Left ventricle myocardium superior (tissue), 1 donor: ENCODE measurements at regions not wholly inside any gene's neighbourhood (a gene's known extent, or its start where the extent isn't known, plus 50 kb on each side); places are given as distances from the start of the nearest gene placed in this dataset.
"Not testable (repeated sequence)": the region's sequence is repeated elsewhere in the genome, so short reads cannot be mapped to it uniquely, and the experiment has no call there.

Source experiments
- ATAC-seq: fragments of 200-7000 bp; cut with Tn5 transposase; one replicate; pipeline ENCODE4 v1.9.1; 2020; ENCODE audit warnings: mild to moderate bottlenecking, moderate library complexity
- DNase-seq: peaks from one replicate; pipeline ENCODE4 v3.0.0-alpha.2; 2020
- intact Hi-C: fragments of 100-400 bp; cut with micrococcal nuclease; formaldehyde crosslinking; loops from one replicate; pipeline ENCODE4 v1.11.0; 2022
- donor health status: DM: no; HTN: yes; CAD: no; lungs with severe emphysema.

DNA sequence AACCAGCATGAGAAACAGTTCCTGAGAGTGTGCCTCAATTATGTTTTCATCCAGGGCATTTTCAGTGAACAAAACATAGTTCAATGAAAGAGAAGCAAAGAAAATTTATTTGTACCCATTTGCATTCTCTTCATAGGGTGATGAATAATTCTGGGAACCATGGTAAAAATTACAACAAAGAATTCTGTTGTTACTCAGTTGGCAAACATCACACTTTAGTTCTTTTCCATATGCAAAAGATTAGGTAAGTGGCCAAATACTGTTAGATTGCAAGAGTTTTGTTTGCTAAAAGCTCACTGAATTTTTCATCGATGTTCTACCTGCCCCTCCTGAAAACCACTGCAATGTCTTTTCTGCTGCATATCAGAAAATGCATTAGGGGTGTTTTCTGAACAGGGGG lies 132.4 kb upstream of the RGS6 start:
- intact Hi-C loops: no loop called here
- no peak for DNase-seq
- ATAC-seq: no peak

DNA sequence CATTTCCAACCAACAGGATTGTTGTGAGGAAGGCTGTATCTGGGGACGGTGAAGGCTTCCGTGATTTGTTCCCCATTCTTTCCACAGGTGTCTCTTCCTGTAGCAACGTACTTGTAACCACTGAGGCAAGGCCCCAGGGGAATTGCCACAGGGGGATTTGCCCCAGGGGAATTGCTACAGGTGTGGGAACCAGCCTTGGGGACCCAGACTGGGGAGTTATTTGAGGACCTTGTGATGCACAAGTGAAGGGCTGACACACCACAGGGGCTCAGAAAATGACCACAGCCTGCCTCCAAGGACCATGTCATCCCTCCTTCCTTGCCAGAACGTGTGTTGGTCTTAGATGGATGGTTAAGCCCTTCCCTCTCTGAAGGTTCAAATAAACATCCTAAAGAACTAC lies 131.4 kb upstream of the RGS6 start:
- intact Hi-C loops: no loop called here
- ATAC-seq (no peak), DNase-seq (no peak)

DNA sequence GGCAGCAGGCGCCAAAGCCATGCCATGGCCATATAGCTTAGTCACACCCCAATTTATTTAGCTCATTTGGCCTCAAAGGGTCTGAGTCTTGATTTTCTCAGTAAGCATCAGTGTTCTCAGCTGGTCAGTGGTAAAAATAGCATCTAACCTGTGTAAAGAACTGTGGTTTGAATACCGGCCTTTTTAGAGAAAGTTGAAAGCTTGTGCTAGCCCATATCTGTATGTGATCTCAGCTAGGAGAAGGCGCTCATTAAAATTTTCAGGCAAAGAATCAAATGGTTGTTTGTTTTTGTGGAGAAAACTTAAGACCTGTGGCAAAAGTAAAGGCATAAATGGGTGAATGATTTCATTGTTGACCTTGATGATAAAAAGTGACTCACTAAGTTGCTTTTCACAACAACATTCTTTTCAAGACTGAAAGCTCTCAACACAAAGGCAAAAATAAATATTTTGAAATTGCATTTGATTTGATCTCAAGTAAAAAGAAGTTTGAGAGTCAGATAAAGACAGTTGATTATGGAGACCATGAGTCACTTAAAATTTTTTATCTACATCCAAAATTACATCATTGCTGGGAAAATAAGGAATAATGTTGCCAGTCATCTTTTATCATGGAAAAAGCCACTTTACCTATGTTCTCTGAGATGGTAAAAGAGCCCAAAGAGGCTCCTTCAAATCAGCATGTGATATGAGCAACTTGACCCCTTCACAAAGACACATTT lies 128.5 kb upstream of the RGS6 start:
- no peak for DNase-seq
- ATAC-seq: no peak
- intact Hi-C loops: no loop called here

DNA sequence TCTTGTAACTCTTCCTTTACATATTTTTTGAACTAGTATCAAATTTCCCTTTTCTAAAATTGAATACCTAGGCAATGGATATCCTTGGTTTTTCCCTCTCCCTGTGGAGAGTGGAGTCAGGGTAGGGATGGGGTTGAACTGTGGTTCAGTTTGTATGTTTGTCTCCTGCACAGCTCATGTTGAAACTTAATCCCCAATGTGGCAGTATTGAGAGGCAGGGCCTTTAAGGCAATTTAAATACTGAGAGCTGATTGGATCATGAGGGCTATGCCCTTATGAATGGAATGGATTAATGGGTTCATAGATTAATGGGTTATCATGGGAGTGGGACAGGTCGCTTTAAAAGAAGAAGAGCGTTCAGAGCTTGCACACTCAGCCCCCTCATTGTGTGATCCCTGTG lies 127.2 kb upstream of the RGS6 start:
- intact Hi-C loops: no loop called here
- no peak for DNase-seq
- ATAC-seq: no peak

DNA sequence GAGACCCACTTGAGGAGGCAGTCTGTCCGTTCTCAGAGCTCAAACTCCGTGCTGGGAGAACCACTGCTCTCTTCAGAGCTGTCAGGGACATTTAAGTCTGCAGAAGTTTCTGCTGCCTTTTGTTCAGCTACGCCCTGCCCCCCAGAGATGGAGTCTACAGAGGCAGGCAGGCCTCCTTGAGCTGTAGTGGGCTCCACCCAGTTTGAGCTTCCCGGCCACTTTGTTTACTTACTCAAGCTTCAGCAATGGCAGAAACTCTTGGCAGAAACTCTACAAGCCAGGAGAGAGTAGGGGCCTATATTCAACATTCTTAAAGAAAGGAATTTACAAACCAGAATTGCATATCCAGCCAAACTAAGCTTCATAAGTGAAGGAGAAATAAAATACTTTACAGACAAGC lies 125.2 kb upstream of the RGS6 start:
- intact Hi-C loops, DNase-seq, ATAC-seq: not testable (repeated sequence)

DNA sequence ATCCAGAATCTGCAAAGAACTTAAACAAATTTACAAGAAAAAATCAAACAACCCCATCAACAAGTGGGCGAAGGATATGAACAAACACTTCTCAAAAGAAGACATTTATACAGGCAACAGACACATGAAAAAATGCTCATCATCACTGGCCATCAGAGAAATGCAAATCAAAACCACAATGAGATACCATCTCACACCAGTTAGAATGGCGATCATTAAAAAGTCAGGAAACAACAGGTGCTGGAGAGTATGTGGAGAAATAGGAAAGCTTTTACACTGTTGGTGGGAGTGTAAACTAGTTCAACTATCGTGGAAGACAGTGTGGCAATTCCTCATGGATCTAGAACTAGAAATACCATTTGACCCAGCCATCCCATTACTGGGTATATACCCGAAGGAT lies 121.4 kb upstream of the RGS6 start:
- intact Hi-C loops, DNase-seq, ATAC-seq: not testable (repeated sequence)

DNA sequence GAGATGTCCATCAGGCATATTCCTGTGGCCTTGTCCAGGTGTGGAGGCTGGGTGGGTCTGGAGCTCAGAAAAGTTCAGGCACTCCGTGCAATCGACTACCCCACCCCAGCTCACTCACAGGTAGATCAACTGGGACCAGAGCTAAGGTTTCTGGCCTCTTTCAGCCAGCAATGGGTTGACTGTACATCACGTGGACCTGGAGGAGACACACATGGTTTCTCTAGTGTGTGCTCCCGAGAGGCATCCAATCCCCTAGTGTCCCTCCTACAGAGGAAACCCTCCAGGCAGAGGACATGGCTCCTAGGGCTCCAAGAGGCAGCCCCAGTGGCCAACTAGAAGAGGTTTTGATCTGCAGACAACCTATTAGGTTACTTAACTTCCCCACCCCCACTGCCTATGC lies 119.5 kb upstream of the RGS6 start:
- ATAC-seq (no peak), DNase-seq (no peak)
- intact Hi-C loops: no loop called here

DNA sequence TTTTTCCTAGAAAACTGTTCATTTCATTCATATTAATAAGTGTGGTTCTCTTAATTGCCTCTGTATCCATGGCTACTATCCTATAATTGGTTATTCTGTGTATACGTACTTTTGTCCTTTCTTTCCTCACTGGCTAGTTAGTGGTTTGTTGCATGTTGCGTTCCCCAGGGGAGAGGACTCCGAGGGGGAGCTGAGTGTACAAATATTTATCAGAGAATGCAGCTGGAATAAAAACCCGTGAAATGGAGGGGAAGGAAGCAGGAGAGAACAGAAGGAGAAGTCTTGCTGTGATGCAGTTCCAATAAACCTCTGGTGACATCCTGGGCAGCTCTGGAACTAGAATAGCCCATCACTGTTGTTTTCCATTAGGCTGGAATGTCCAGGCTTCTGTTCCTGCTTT lies 117.1 kb upstream of the RGS6 start:
- no peak for DNase-seq

DNA sequence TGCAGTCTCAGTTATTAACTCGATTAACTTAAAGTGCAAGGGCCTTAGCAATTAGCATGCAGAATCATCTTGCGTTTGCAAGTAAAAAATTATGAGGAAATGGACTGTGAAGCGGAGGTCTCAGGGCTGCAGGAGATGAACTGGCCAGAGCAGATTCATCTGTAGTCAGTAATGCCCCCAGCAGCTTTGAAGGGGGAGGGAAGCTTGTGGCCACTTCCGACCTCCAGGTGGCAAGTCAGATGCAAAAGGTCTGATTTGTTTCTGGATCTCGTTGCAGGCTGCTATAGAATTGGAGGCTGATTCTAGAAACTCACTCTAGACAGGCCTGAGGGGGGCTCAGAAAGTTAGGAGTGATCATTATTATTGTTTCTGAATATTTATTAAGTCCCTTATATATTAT lies 107.4 kb upstream of the RGS6 start:
- DNase-seq: no peak
- intact Hi-C loops: no loop called here
- no peak for ATAC-seq

More for the DNA sequence above, 117.1 kb upstream of the RGS6 start:
- ATAC-seq: no peak
- intact Hi-C loops: no loop called here

DNA sequence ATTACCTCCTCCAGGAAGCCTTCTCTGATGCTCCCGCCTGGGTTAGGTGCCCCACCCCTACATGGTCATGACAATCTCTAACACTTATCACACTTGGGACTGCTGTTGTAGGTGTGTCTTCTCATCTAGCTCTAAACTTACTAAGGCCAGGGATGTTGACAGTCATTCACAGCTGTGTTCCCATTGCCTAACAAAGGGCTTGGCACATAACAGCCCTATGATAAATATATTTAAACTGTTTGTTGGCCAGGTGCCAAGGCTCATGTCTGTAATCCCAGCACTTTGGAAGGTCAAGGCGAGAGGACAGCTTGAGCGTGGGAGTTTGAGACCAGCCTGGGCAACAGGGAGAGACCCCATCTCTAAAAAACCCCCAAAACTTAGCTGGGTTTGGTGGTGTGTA lies 98.8 kb upstream of the RGS6 start:
- ATAC-seq (no peak), DNase-seq (no peak)
- intact Hi-C loops: loop anchor here (5.0 kb wide), 1 partner anchor 624 kb away; no protein-coding TSS in a partner anchor

DNA sequence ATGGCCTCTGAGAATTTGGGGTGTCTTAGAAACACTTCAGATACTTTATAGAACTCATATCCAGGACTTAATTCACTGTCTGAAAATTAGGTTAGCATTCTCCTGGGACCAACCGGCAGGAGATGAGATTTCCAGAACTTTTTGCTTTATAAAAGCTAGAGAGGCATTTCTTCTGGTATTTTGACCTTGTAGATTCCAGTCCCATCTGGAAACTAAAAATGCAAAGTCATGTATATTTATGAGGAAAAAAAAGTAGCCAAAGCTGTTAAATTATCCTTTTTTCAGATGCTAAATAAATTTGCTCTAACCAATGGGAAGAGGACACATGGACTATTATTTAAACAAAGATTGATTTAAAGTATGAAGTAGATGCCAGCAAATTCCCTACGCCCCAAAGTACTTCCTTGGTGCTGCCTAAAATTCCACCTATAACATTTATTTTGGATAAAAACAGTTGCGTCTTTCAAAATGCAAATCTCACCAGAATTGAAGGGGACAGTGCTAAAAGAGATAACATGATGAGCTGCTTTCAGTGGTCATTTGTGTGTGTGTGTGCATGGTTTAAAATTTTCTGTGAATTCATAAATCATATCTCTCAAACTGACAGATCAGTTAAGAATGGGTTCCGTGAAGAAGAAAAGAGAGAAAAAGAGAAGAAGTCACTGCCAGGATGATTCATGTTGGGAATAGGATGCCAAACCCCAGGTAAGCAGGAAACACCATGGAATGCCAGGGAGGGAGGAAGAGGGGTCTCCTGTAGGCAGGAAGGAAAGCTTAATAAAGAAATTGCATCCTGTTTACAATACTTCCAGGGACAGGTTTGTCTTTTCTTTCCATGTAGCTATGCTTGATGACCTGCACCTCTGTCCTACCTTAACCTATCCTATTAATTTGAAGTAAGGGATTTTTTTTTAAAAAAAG lies 97.7 kb upstream of the RGS6 start:
- DNase-seq (no peak), ATAC-seq (no peak)
- intact Hi-C loops: loop anchor here (5.0 kb wide), 1 partner anchor 623 kb away; no protein-coding TSS in a partner anchor

DNA sequence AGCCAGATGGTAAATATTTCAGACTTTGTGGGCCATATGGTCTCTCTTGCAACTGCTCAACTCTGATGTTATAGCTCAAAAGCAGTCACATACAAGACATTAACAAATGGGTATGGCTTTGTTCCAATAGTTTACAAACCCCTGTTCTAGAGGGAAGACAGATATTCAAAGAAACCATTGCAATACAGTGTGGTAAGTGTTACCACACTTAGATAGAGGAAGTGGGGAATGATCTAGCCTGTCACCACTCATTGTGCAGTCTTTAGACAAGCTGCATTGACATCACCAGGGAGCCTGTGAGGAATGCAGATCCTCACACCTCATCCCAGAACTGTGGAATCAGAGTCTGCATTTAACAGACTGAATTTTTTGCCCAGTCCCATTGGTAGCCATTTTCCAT lies 80.0 kb upstream of the RGS6 start:
- ATAC-seq (peak; percentile 57), DNase-seq (no peak)
- intact Hi-C loops: no loop called here

DNA sequence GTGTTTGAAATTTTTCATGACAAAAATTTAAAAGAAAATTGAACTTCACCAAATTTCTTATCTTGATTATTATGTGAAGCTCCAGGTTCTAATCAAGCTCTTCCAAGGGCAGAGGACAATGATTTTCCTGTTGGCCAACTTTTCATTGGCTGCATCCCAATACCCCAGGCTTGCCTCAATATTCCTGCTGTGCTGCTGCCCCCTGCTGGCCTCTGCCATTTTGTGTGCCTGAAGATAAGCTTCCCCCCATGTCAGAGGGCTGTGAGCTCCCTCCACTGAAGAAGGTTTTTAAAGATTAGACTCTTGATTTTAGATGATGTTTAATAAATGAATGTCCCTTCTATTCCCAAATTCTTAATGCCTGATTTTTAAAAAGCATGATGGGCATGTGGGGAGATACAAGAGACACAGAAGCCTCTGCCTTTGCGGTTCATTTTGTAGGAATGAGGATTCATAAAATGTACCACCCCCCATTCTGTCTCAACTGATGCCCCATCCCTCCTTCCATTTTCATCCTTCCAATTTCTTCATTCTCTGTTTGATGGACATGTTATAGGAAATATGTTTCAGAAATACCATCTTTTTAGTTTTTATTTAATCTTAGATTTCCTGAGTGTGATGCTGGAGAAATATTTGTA lies 76.7 kb upstream of the RGS6 start:
- ATAC-seq (peak; percentile 45), DNase-seq (peak; percentile 74)
- intact Hi-C loops: no loop called here

DNA sequence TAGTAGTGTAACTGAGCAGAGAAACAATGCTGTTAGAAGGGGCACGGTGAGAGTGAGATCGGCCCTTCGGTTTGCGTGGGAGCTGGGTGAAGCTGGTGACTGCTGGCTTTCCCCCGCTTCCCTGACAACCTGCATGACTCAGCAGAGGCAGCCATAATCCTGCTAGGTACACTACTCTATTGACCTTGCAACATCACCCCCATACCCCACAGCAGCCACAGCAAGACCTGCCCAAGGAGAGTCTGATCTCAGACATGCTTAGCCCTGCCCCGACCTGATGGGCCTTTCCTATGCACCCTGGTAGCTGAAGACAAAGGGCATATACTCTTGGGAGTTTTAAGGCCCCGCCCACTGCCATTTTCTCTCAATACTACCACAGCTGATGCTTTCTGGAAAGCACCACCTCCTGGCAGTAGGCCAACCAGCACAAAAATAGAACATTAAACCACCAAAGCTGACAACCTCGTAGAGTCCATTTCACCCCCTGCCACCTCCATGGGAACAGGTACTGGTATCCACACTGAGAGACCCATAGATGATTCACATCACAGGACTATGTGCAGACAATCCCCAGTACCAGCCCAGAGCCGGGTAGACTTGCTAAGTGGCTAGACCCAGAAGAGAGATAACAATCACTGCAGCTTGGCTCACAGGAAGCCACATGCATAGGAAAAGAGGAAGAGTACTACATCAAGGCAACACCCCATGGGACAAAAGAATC lies 75.9 kb upstream of the RGS6 start:
- DNase-seq (no peak), ATAC-seq (no peak)
- intact Hi-C loops: no loop called here

DNA sequence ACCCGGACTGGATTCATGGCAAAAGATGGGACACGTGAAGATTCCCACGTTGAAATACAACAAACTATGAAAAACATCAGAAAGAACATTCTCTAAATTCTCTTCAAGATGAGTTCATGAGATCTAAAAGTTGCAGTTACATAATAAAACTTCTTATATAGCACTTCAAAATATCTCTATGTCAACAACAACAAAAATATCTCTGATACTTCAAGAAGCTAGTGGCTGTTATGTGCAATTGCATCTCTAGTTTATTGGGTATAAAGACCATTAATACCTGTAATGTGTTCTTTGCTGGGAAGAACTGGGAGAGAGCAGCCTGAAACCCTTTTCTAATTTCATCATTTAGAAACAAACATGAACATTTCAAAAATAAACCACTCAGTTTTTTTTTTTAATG lies 69.2 kb upstream of the RGS6 start:
- intact Hi-C loops: no loop called here
- ATAC-seq: no peak
- no peak for DNase-seq

DNA sequence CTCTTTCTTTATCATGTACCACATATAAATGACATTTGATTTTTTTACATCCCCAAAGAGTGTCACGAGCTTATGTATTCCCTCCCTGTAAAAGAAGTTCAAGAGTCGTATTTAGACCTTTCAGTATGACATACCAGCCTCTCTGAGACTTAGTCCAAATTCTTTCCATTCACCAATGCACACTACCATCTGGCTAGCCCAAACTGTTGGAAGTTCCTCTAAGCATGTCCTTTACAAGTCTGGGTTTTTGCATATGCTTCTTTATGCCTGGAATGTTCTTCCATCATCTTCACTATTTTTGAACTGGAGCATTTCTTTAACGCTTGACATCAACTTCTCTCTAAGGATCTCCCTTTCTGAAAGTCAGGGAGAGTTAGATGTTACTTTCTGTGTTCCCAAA lies 68.5 kb upstream of the RGS6 start:
- intact Hi-C loops: no loop called here
- DNase-seq: no peak
- ATAC-seq: no peak
